Loucy (cell line): ENCODE measurements at regions not wholly inside any gene's neighbourhood (a gene's known extent, or its start where the extent isn't known, plus 50 kb on each side); places are given as distances from the start of the nearest gene placed in this dataset.
"Not testable (repeated sequence)": the region's sequence is repeated elsewhere in the genome, so short reads cannot be mapped to it uniquely, and the experiment has no call there.

Experiments used
- H2AFZ ChIP-seq: fragments of 200-600 bp; sonication (generic); 2 replicates; pipeline ENCODE4 v1.6.0; 2016; ENCODE audit warnings: antibody characterized with exemption, mild to moderate bottlenecking, low read length, moderate library complexity
- H3F3A ChIP-seq: fragments of 200-600 bp; 2 replicates; pipeline ENCODE4 v1.6.0; 2016; ENCODE audit warnings: antibody characterized with exemption, low read depth, mild to moderate bottlenecking
- H3K27me3 ChIP-seq: fragments of 200-600 bp; sonication (generic); 2 replicates; pipeline ENCODE4 v1.6.1; 2014; ENCODE audit warnings: low read length, mild to moderate bottlenecking; ENCODE audit not compliant: insufficient read depth, poor library complexity, severe bottlenecking
- H3K36me3 ChIP-seq: fragments of 200-600 bp; sonication (generic); 2 replicates; pipeline ENCODE4 v1.6.1; 2016; ENCODE audit warnings: low read length; ENCODE audit not compliant: insufficient read depth
- H3K4me1 ChIP-seq: fragments of 200-600 bp; sonication (generic); 2 replicates; pipeline ENCODE4 v1.5.1; 2014; ENCODE audit warnings: low read length, mild to moderate bottlenecking; ENCODE audit not compliant: insufficient read depth, poor library complexity, severe bottlenecking
- H3K4me2 ChIP-seq: fragments of 200-600 bp; sonication (generic); 2 replicates; pipeline ENCODE4 v1.6.0; 2014; ENCODE audit warnings: antibody characterized with exemption, low read length, low read depth, mild to moderate bottlenecking; ENCODE audit not compliant: poor library complexity, severe bottlenecking
- H3K4me3 ChIP-seq: fragments of 200-600 bp; sonication (generic); 2 replicates; pipeline ENCODE4 v1.5.1; 2014; ENCODE audit warnings: low read length, mild to moderate bottlenecking, mixed read lengths; ENCODE audit not compliant: poor library complexity, severe bottlenecking
- H3K79me2 ChIP-seq: fragments of 200-600 bp; sonication (generic); 2 replicates; pipeline ENCODE4 v1.6.1; 2014; ENCODE audit warnings: low read length; ENCODE audit not compliant: insufficient read depth
- H3K9ac ChIP-seq: fragments of 200-600 bp; sonication (generic); 2 replicates; pipeline ENCODE4 v1.6.0; 2014; ENCODE audit warnings: mild to moderate bottlenecking, low read depth, low read length, moderate library complexity; ENCODE audit not compliant: poor library complexity, severe bottlenecking
- H3K9me2 ChIP-seq: fragments of 200-600 bp; sonication (generic); replicated peaks from 2 replicates; pipeline ENCODE4 v1.6.1; 2016; ENCODE audit warnings: low read depth, low read length, mixed read lengths
- H3K9me3 ChIP-seq: fragments of 200-600 bp; sonication (generic); 2 replicates; pipeline ENCODE4 v1.6.1; 2014; ENCODE audit warnings: mild to moderate bottlenecking, antibody characterized with exemption, low read length, low read depth; ENCODE audit not compliant: insufficient read depth
- H4K20me1 ChIP-seq: fragments of 200-600 bp; sonication (generic); 2 replicates; pipeline ENCODE4 v1.6.0; 2014; ENCODE audit warnings: antibody characterized with exemption, low read length, mild to moderate bottlenecking; ENCODE audit not compliant: insufficient read depth, poor library complexity, severe bottlenecking
- EZH2phosphoT487 ChIP-seq: fragments of 200-600 bp; IDR thresholded peaks from 2 replicates; pipeline ENCODE4 v1.6.1; 2018; ENCODE audit warnings: antibody characterized with exemption, mild to moderate bottlenecking, moderate library complexity, borderline replicate concordance
- TF ChIP-seq, protein P1 (sequence below): fragments of 200-600 bp; sonication (generic); conservative IDR thresholded peaks from 2 replicates; pipeline ENCODE4 v1.5.1; 2014; ENCODE audit warnings: mild to moderate bottlenecking, antibody characterized with exemption, low read length

DNA sequence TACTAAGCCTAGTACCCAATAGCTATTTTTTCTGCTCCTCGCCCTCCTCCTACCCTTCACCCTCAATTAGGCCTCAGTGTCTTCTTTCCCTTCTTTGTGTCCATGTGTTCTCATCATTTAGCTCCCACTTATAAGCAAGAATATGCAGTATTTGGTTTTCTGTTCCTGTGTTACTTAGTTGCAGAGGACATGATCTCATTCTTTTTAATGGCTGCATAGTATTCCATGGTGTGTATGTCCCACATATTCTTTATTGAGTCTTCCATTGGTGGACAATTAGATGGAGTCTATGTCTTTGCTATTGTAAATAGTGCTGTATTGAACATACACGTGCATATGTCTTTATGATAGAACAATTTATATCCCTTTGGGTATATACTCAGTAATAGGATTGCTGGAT lies 106.9 kb upstream of the NR5A2 start:
- Histone ChIP-seq H3K79me2 (no peaks in the 10 kb centered on the region), H3K27me3 (no peaks in the 10 kb centered on the region), H4K20me1 (no peaks in the 10 kb centered on the region), H3K4me2 (no peak overlapping the region), H3K4me1 (no peaks in the 10 kb centered on the region), H3K9me3 (no peaks in the 10 kb centered on the region), H3K9me2 (no peaks in the 10 kb centered on the region), H3K4me3 (no peak overlapping the region), H3F3A (no peaks in the 10 kb centered on the region), H3K36me3 (no peaks in the 10 kb centered on the region), H3K9ac (no peak overlapping the region), H2AFZ (no peak overlapping the region)
- no peak for TF ChIP-seq EZH2phosphoT487
- TF ChIP-seq, protein P1, sequence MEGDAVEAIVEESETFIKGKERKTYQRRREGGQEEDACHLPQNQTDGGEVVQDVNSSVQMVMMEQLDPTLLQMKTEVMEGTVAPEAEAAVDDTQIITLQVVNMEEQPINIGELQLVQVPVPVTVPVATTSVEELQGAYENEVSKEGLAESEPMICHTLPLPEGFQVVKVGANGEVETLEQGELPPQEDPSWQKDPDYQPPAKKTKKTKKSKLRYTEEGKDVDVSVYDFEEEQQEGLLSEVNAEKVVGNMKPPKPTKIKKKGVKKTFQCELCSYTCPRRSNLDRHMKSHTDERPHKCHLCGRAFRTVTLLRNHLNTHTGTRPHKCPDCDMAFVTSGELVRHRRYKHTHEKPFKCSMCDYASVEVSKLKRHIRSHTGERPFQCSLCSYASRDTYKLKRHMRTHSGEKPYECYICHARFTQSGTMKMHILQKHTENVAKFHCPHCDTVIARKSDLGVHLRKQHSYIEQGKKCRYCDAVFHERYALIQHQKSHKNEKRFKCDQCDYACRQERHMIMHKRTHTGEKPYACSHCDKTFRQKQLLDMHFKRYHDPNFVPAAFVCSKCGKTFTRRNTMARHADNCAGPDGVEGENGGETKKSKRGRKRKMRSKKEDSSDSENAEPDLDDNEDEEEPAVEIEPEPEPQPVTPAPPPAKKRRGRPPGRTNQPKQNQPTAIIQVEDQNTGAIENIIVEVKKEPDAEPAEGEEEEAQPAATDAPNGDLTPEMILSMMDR = no peak

DNA sequence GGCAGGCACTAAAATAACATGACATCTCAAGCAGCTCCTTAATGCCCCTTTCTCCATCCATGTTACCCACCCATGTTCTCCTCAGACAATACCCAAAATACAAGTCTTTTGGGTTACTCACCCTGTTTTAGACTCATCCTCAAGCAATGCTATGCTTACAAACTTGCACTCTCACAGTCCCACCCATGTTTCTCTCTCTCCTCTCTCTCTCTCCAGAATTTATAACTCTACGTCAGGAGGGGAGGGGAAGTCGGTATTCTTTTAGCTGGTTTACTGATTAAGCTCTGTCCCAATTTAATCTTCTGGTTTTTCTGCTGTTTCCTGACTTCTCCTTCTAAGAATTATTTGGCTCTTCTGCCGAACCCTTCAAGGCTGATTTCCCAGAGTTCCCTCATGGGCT lies 98.0 kb upstream of the NR5A2 start:
- Histone ChIP-seq H4K20me1 (no peaks in the 10 kb centered on the region), H3K4me2 (no peak overlapping the region), H3K36me3 (no peaks in the 10 kb centered on the region), H3K9me2 (no peaks in the 10 kb centered on the region), H3K4me3 (no peak overlapping the region), H3K9me3 (no peaks in the 10 kb centered on the region), H3K27me3 (no peaks in the 10 kb centered on the region), H3K9ac (no peak overlapping the region), H3K79me2 (no peaks in the 10 kb centered on the region), H2AFZ (no peak overlapping the region), H3F3A (no peaks in the 10 kb centered on the region), H3K4me1 (peaks cover 4% of the 10 kb centered on the region)
- TF ChIP-seq, protein P1 = no peak
- TF ChIP-seq EZH2phosphoT487 = no peak

DNA sequence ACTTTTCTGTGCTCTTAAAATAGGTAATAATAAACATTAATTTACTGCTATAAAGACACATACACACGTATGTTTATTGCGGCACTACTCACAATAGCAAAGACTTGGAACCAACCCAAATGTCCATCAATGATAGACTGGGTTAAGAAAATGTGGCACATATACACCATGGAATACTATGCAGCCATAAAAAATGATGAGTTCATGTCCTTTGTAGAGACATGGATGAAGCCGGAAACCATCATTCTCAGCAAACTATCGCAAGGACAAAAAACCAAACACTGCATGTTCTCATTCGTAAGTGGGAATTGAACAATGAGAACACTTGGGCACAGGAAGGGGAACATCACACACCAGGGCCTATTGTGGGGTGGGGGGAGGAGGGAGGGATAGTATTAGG lies 97.4 kb upstream of the NR5A2 start:
- H2AFZ ChIP-seq, H3K4me3 ChIP-seq, H3K9ac ChIP-seq, H3K36me3 ChIP-seq, H3K4me2 ChIP-seq, H3K4me1 ChIP-seq, H3K9me3 ChIP-seq, H3K27me3 ChIP-seq, H3F3A ChIP-seq, H4K20me1 ChIP-seq, H3K79me2 ChIP-seq, H3K9me2 ChIP-seq: not testable (repeated sequence)

DNA sequence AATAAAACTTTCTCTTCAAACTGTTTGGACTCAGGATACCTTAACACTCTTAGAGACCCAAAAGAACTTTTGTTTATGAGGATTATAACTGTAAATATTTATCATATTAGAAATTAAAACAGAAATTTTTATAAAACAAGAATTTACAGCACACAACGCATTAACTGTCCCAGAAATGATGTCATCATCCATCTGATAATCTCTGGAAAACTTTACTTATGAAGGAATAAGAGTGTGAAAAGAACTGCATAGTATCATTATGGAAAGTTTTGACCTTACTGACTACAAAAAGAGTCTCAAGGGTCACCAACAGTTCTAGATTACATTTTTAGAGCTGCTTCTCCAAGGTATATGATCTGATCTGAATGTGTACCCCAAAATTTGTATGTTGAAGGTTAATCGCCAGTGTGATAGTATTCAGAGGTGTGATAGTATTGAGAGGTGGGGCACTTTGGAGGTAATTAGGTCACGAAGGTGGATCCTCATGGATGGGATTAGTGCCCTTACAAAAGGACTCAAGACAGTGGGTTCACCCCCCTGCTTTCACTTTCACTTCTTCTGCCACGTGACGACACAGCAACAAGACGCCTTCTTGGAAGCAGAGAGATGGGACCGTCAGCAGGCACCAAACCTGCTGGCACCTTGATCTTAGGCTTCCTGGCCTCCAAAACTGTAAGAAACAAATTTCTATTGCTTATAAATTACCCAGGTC lies 95.7 kb upstream of the NR5A2 start:
- Histone ChIP-seq H3K4me1 (peaks cover 4% of the 10 kb centered on the region), H3K36me3 (no peaks in the 10 kb centered on the region), H3F3A (no peaks in the 10 kb centered on the region), H4K20me1 (no peaks in the 10 kb centered on the region), H3K27me3 (no peaks in the 10 kb centered on the region), H3K79me2 (no peaks in the 10 kb centered on the region), H3K4me3 (peak overlapping the region; percentile 15), H2AFZ (peak overlapping the region; percentile 88), H3K9me3 (no peaks in the 10 kb centered on the region), H3K9me2 (no peaks in the 10 kb centered on the region), H3K9ac (no peak overlapping the region), H3K4me2 (peak overlapping the region; percentile 23)
- no peak for TF ChIP-seq EZH2phosphoT487
- TF ChIP-seq, protein P1 = no peak
